ENCODE measurements at regions not wholly inside any gene's neighbourhood (a gene's known extent, or its start where the extent isn't known, plus 50 kb on each side); places are given as distances from the start of the nearest gene placed in this dataset.

- Histone ChIP-seq H3K9me3 (ENCODE audit: insufficient read depth, low read depth, low read length) (no peaks in the 10 kb centered on the region), H3K27me3 (ENCODE audit: insufficient read depth, low read length, poor library complexity, severe bottlenecking) (no peaks in the 10 kb centered on the region), H3K4me3 (ENCODE audit: low read length, poor library complexity, severe bottlenecking) (no peak overlapping the region), H3K36me3 (ENCODE audit: insufficient read depth, low read length) (no peaks in the 10 kb centered on the region), H3K9ac (ENCODE audit: low read depth, low read length, poor library complexity, severe bottlenecking) (no peak overlapping the region), H3K4me1 (ENCODE audit: insufficient read depth, low read length, poor library complexity, severe bottlenecking) (no peaks in the 10 kb centered on the region), H2AFZ (ENCODE audit: low read length) (no peak overlapping the region), H3K79me2 (ENCODE audit: insufficient read depth, low read length) (no peaks in the 10 kb centered on the region), H4K20me1 (ENCODE audit: insufficient read depth, low read length, poor library complexity, severe bottlenecking) (no peaks in the 10 kb centered on the region), H3K4me2 (ENCODE audit: low read depth, low read length, poor library complexity, severe bottlenecking) (no peak overlapping the region), H3K9me2 (replicated peaks; ENCODE audit: low read depth, low read length) (no peaks in the 10 kb centered on the region), H3F3A (ENCODE audit: low read depth) (no peaks in the 10 kb centered on the region)
- TF ChIP-seq, protein P1, sequence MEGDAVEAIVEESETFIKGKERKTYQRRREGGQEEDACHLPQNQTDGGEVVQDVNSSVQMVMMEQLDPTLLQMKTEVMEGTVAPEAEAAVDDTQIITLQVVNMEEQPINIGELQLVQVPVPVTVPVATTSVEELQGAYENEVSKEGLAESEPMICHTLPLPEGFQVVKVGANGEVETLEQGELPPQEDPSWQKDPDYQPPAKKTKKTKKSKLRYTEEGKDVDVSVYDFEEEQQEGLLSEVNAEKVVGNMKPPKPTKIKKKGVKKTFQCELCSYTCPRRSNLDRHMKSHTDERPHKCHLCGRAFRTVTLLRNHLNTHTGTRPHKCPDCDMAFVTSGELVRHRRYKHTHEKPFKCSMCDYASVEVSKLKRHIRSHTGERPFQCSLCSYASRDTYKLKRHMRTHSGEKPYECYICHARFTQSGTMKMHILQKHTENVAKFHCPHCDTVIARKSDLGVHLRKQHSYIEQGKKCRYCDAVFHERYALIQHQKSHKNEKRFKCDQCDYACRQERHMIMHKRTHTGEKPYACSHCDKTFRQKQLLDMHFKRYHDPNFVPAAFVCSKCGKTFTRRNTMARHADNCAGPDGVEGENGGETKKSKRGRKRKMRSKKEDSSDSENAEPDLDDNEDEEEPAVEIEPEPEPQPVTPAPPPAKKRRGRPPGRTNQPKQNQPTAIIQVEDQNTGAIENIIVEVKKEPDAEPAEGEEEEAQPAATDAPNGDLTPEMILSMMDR (conservative IDR thresholded peaks at IDR 0.05; ENCODE audit: low read length): no peak
- TF ChIP-seq EZH2phosphoT487 (IDR thresholded peaks at IDR 0.05; ENCODE audit: borderline replicate concordance): no peak
Observed at GRCh38 chr14:103217538-103217937, 94.3 kb downstream of the TNFAIP2 start.

DNA sequence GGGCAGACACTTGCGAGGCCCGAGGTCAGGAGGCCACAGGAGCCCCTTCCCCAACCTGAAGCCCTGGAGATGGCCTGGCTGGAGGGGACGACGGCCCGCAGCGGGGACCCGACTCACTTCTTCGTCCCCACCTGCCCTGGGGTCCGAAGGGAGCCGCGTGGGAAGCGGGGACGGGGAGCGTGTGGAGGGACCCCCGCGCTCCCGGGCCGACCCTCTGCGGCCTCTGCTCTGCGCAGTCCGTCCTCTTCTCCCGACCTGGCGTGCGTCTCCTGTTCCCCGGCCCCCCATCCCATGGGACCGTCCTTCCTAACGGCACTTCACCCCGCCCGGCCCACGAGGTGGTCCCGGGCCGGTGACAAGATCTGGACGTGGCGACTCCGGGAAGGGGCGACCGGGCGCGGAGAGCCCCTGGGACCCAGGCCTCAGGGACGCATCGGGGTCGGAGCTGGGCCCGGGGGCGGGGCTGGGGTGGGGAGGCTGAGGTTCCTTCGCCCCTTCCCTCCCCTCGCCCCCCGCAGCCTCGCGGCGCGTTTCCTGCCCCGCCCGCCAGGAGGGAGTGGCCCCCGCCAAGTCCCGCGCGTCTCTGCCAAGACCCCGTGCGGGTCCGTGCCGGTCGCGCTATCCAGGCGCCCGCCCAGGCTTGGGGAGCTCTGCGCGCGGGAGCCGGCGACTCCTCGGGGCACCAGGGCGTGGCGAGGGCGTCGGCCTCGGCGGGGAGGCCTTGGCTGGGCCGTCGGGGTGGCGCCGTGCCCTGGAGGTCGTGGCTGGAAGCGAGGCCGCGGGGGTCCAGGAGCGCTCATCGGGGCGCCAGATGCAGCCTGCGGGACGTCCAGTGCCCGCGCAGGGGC, 97.1 kb downstream of the TNFAIP2 start:
- Histone ChIP-seq H2AFZ (ENCODE audit: low read length) (no peak overlapping the region), H3K9ac (ENCODE audit: low read depth, low read length, poor library complexity, severe bottlenecking) (no peak overlapping the region), H3K4me3 (ENCODE audit: low read length, poor library complexity, severe bottlenecking) (no peak overlapping the region)

DNA sequence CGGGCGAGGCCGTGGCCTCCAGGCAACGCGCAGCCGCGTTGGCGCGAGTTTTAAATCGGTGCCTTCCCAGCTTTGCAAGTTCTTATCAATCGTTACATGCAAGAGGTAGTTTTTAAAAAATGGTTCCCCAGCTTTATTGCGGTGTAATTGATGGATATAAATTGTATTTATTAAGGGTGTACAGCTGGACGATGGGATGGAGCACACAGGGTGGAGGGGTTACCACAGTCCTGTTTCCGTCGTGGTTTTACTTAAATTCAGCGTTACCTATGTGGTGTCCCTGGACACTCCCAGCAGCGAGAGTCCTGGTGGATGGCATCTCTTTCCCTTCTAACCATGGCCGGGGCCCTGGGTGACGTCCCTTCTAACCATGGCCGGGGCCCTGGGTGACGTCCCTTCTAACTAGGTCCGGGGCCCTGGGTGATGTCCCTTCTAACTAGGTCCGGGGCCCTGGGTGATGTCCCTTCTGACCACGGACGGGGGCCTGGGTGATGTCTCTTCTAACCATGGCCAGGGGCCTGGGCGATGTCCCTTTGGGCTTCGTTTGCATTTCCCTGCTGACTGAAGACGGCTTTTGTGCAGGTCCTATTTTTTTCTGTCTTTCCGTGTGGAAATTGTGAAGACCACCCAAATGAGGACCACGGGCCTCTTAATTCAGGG, 97.9 kb downstream of the TNFAIP2 start:
- H3K4me1 ChIP-seq (ENCODE audit: insufficient read depth, low read length, poor library complexity, severe bottlenecking): no peaks in the 10 kb centered on the region
- H3K9me3 ChIP-seq (ENCODE audit: insufficient read depth, low read depth, low read length): no peaks in the 10 kb centered on the region
- no peak overlapping the region for H2AFZ ChIP-seq (ENCODE audit: low read length)
- no peak overlapping the region for H3K9ac ChIP-seq (ENCODE audit: low read depth, low read length, poor library complexity, severe bottlenecking)
- TF ChIP-seq, protein P1 (conservative IDR thresholded peaks at IDR 0.05; ENCODE audit: low read length): no peak
- TF ChIP-seq EZH2phosphoT487 (IDR thresholded peaks at IDR 0.05; ENCODE audit: borderline replicate concordance): no peak
- no peaks in the 10 kb centered on the region for H3K27me3 ChIP-seq (ENCODE audit: insufficient read depth, low read length, poor library complexity, severe bottlenecking)
- no peaks in the 10 kb centered on the region for H3F3A ChIP-seq (ENCODE audit: low read depth)
- no peaks in the 10 kb centered on the region for H3K9me2 ChIP-seq (replicated peaks; ENCODE audit: low read depth, low read length)
- no peak overlapping the region for H3K4me3 ChIP-seq (ENCODE audit: low read length, poor library complexity, severe bottlenecking)
- no peak overlapping the region for H3K4me2 ChIP-seq (ENCODE audit: low read depth, low read length, poor library complexity, severe bottlenecking)
- no peaks in the 10 kb centered on the region for H4K20me1 ChIP-seq (ENCODE audit: insufficient read depth, low read length, poor library complexity, severe bottlenecking)
- H3K36me3 ChIP-seq (ENCODE audit: insufficient read depth, low read length): no peaks in the 10 kb centered on the region
- H3K79me2 ChIP-seq (ENCODE audit: insufficient read depth, low read length): no peaks in the 10 kb centered on the region

More for the DNA sequence above, 97.1 kb downstream of the TNFAIP2 start:
- no peaks in the 10 kb centered on the region for H3K9me2 ChIP-seq (replicated peaks; ENCODE audit: low read depth, low read length)
- H3K79me2 ChIP-seq (ENCODE audit: insufficient read depth, low read length): no peaks in the 10 kb centered on the region
- no peaks in the 10 kb centered on the region for H3K9me3 ChIP-seq (ENCODE audit: insufficient read depth, low read depth, low read length)
- TF ChIP-seq EZH2phosphoT487 (IDR thresholded peaks at IDR 0.05; ENCODE audit: borderline replicate concordance): no peak
- TF ChIP-seq, protein P1 (conservative IDR thresholded peaks at IDR 0.05; ENCODE audit: low read length): no peak
- no peaks in the 10 kb centered on the region for H3K36me3 ChIP-seq (ENCODE audit: insufficient read depth, low read length)
- H3K27me3 ChIP-seq (ENCODE audit: insufficient read depth, low read length, poor library complexity, severe bottlenecking): no peaks in the 10 kb centered on the region
- no peaks in the 10 kb centered on the region for H4K20me1 ChIP-seq (ENCODE audit: insufficient read depth, low read length, poor library complexity, severe bottlenecking)
- no peaks in the 10 kb centered on the region for H3F3A ChIP-seq (ENCODE audit: low read depth)
- H3K4me1 ChIP-seq (ENCODE audit: insufficient read depth, low read length, poor library complexity, severe bottlenecking): no peaks in the 10 kb centered on the region
- no peak overlapping the region for H3K4me2 ChIP-seq (ENCODE audit: low read depth, low read length, poor library complexity, severe bottlenecking)
